Tibial nerve (tissue), 3 donors: ENCODE measurements at regions not wholly inside any gene's neighbourhood (a gene's known extent, or its start where the extent isn't known, plus 50 kb on each side); places are given as distances from the start of the nearest gene placed in this dataset.

Experiments
- CTCF ChIP-seq, 5 experiments: fragments of 200-600 bp in 3 of 5; fragments of 450-650 bp in 2 of 5; sonication (generic) in 3 of 5; IDR thresholded peaks; one replicate each; pipeline ENCODE4 v1.5.1; 2016 to 2019; ENCODE audit warnings: antibody characterized with exemption in 5 of 5, mild to moderate bottlenecking in 3 of 5, moderate library complexity in 2 of 5
- POLR2A ChIP-seq, 2 donors: fragments of 450-650 bp; IDR thresholded peaks; one replicate each; pipeline ENCODE4 v1.6.1; 2017; ENCODE audit warnings: antibody characterized with exemption in 2 of 2, mild to moderate bottlenecking in 2 of 2, moderate library complexity in 2 of 2

- TF ChIP-seq CTCF (IDR thresholded peaks at IDR 0.05): no peak
- TF ChIP-seq POLR2A (IDR thresholded peaks at IDR 0.05): no peak
Observed at GRCh38 chr3:103218793-103219192, 784.0 kb downstream of the ZPLD1 start.
